ENCODE measurements at regions not wholly inside any gene's neighbourhood (a gene's known extent, or its start where the extent isn't known, plus 50 kb on each side); places are given as distances from the start of the nearest gene placed in this dataset.
"Not testable (repeated sequence)": the region's sequence is repeated elsewhere in the genome, so short reads cannot be mapped to it uniquely, and the experiment has no call there.

- no peak overlapping the region for H3K4me3 ChIP-seq (ENCODE audit: low read length)
- H3K27ac Mint-ChIP-seq, result no peak overlapping the region
- H3K4me1 ChIP-seq (ENCODE audit: control insufficient read depth in 2 of 2, insufficient read depth in 2 of 2, low read length in 2 of 2), result no peaks in the 10 kb centered on the region
- H3K27me3 ChIP-seq (ENCODE audit: control insufficient read depth in 2 of 2, insufficient read depth in 2 of 2, low read length in 2 of 2), result no peaks in the 10 kb centered on the region
- ATAC-seq (no peak), DNase-seq (no peak)
- no peak overlapping the region for H3K27ac ChIP-seq (ENCODE audit: low read depth, low read length)
- H3K36me3 ChIP-seq (ENCODE audit: control insufficient read depth in 2 of 3, insufficient read depth in 3 of 3, low read length in 3 of 3), result no peaks in the 10 kb centered on the region
- no peaks in the 10 kb centered on the region for H3K4me1 Mint-ChIP-seq
- POLR2A ChIA-PET, result no interaction called here
- H3K9me3 Mint-ChIP-seq, result peaks cover 0 to 4% (median 0%) of the 10 kb centered on the region in 11 donors
- CTCF ChIA-PET, result no interaction called here
- H3K4me3 Mint-ChIP-seq, result no peak overlapping the region
- no peaks in the 10 kb centered on the region for H3K27me3 Mint-ChIP-seq
- intact Hi-C loops (cut with micrococcal nuclease), result no loop called here
- no peaks in the 10 kb centered on the region for H3K9me3 ChIP-seq (ENCODE audit: control insufficient read depth in 2 of 3, low read length in 3 of 3)
- no peaks in the 10 kb centered on the region for H3K36me3 Mint-ChIP-seq
Observed at GRCh38 chr4:166195101-166195500, 322.1 kb downstream of the TLL1 start.

- Mint-ChIP-seq H3K4me3 (no peak overlapping the region), H3K27me3 (no peaks in the 10 kb centered on the region), H3K27ac (no peak overlapping the region), H3K36me3 (no peaks in the 10 kb centered on the region), H3K9me3 (peaks cover 0 to 4% (median 0%) of the 10 kb centered on the region in 11 donors), H3K4me1 (no peaks in the 10 kb centered on the region)
- H3K4me3 ChIP-seq (ENCODE audit: low read length), result no peak overlapping the region
- ChIA-PET CTCF (no interaction called here), POLR2A (no interaction called here)
- no peak overlapping the region for H3K27ac ChIP-seq (ENCODE audit: low read depth, low read length)
- ATAC-seq (no peak), DNase-seq (no peak)
- intact Hi-C loops (cut with micrococcal nuclease), result no loop called here
- no peaks in the 10 kb centered on the region for H3K36me3 ChIP-seq (ENCODE audit: control insufficient read depth in 2 of 3, insufficient read depth in 3 of 3, low read length in 3 of 3)
- no peaks in the 10 kb centered on the region for H3K27me3 ChIP-seq (ENCODE audit: control insufficient read depth in 2 of 2, insufficient read depth in 2 of 2, low read length in 2 of 2)
- H3K9me3 ChIP-seq (ENCODE audit: control insufficient read depth in 2 of 3, low read length in 3 of 3), result no peaks in the 10 kb centered on the region
- H3K4me1 ChIP-seq (ENCODE audit: control insufficient read depth in 2 of 2, insufficient read depth in 2 of 2, low read length in 2 of 2), result no peaks in the 10 kb centered on the region
Observed at GRCh38 chr4:166197166-166197565, 324.1 kb downstream of the TLL1 start.

DNA sequence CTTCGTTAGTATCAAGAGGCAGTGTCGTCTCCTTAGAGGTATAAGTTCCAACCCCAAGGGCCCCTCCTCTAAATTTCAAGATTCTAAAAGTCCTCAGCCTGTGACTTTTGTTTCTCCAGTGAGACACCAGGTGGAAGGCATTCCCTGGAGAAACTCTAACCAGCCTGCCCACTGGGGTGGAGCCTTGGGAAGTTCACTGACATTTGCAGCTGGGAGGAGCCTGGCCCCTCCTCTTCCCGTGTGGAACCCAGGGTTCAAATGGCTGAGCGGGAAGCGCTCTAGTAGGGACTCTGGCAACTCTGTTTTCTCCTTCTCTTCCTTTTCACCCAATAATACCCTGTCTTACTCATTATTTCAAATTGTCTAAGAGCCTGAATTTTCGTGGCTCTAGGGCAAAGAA, 325.0 kb downstream of the TLL1 start:
- peaks cover 0 to 4% (median 0%) of the 10 kb centered on the region in 11 donors for H3K9me3 Mint-ChIP-seq
- Histone ChIP-seq H3K27ac (ENCODE audit: low read depth, low read length) (no peak overlapping the region), H3K36me3 (ENCODE audit: control insufficient read depth in 2 of 3, insufficient read depth in 3 of 3, low read length in 3 of 3) (no peaks in the 10 kb centered on the region), H3K4me1 (ENCODE audit: control insufficient read depth in 2 of 2, insufficient read depth in 2 of 2, low read length in 2 of 2) (no peaks in the 10 kb centered on the region), H3K27me3 (ENCODE audit: control insufficient read depth in 2 of 2, insufficient read depth in 2 of 2, low read length in 2 of 2) (no peaks in the 10 kb centered on the region), H3K9me3 (ENCODE audit: control insufficient read depth in 2 of 3, low read length in 3 of 3) (no peaks in the 10 kb centered on the region), H3K4me3 (ENCODE audit: low read length) (no peak overlapping the region)
- H3K4me1 Mint-ChIP-seq, result no peaks in the 10 kb centered on the region
- ChIA-PET CTCF (no interaction called here), POLR2A (no interaction called here)
- H3K27ac Mint-ChIP-seq, result no peak overlapping the region
- ATAC-seq (no peak), DNase-seq (no peak)
- H3K36me3 Mint-ChIP-seq, result no peaks in the 10 kb centered on the region
- intact Hi-C loops (cut with micrococcal nuclease), result no loop called here
- no peaks in the 10 kb centered on the region for H3K27me3 Mint-ChIP-seq
- H3K4me3 Mint-ChIP-seq, result no peak overlapping the region

GRCh38 chr4:166198516-166199310, 325.7 kb downstream of the TLL1 start:
- Mint-ChIP-seq H3K27me3 (no peaks in the 10 kb centered on the region), H3K36me3 (no peaks in the 10 kb centered on the region), H3K9me3 (peaks cover 0 to 4% (median 0%) of the 10 kb centered on the region in 11 donors), H3K4me3 (no peak overlapping the region), H3K4me1 (no peaks in the 10 kb centered on the region), H3K27ac (no peak overlapping the region)
- no peaks in the 10 kb centered on the region for H3K36me3 ChIP-seq (ENCODE audit: control insufficient read depth in 2 of 3, insufficient read depth in 3 of 3, low read length in 3 of 3)
- ATAC-seq (no peak), DNase-seq (no peak)
- POLR2A ChIA-PET, result no interaction called here
- H3K4me1 ChIP-seq (ENCODE audit: control insufficient read depth in 2 of 2, insufficient read depth in 2 of 2, low read length in 2 of 2), result no peaks in the 10 kb centered on the region
- no peak overlapping the region for H3K4me3 ChIP-seq (ENCODE audit: low read length)
- no peak overlapping the region for H3K27ac ChIP-seq (ENCODE audit: low read depth, low read length)
- H3K9me3 ChIP-seq (ENCODE audit: control insufficient read depth in 2 of 3, low read length in 3 of 3), result no peaks in the 10 kb centered on the region
- CTCF ChIA-PET, result no interaction called here
- no peaks in the 10 kb centered on the region for H3K27me3 ChIP-seq (ENCODE audit: control insufficient read depth in 2 of 2, insufficient read depth in 2 of 2, low read length in 2 of 2)
- intact Hi-C loops (cut with micrococcal nuclease), result no loop called here

- Mint-ChIP-seq H3K4me3 (no peak overlapping the region), H3K27ac (no peak overlapping the region), H3K9me3 (peaks cover 0 to 4% (median 0%) of the 10 kb centered on the region in 11 donors), H3K36me3 (no peaks in the 10 kb centered on the region), H3K4me1 (no peaks in the 10 kb centered on the region), H3K27me3 (no peaks in the 10 kb centered on the region)
- H3K36me3 ChIP-seq (ENCODE audit: control insufficient read depth in 2 of 3, insufficient read depth in 3 of 3, low read length in 3 of 3), result no peaks in the 10 kb centered on the region
- H3K4me3 ChIP-seq (ENCODE audit: low read length), result no peak overlapping the region
- ATAC-seq (no peak), DNase-seq (no peak)
- no peaks in the 10 kb centered on the region for H3K27me3 ChIP-seq (ENCODE audit: control insufficient read depth in 2 of 2, insufficient read depth in 2 of 2, low read length in 2 of 2)
- H3K4me1 ChIP-seq (ENCODE audit: control insufficient read depth in 2 of 2, insufficient read depth in 2 of 2, low read length in 2 of 2), result no peaks in the 10 kb centered on the region
- H3K9me3 ChIP-seq (ENCODE audit: control insufficient read depth in 2 of 3, low read length in 3 of 3), result no peaks in the 10 kb centered on the region
- no peak overlapping the region for H3K27ac ChIP-seq (ENCODE audit: low read depth, low read length)
- intact Hi-C loops (cut with micrococcal nuclease), result no loop called here
- POLR2A ChIA-PET, result no interaction called here
- CTCF ChIA-PET, result no interaction called here
Observed at GRCh38 chr4:166202991-166203390, 330.0 kb downstream of the TLL1 start.

DNA sequence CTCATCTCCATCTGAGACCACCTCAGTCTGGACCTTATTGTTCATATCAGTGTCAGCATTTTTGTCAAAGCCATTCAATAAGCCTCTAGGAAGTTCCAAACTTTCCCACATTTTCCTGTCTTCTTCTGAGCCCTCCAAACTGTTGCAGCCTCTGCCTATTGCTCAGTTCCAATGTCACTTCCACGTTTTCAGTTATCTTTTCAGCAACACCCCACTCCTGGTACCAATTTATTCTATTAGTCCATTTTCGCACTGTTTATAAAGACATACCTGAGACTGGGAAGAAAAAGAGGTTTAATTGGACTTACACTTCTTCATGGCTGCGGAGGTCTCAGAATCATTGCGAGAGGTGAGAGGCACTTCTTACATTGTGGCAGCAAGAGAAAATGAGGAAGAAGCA, 339.3 kb downstream of the TLL1 start:
- H3K36me3 ChIP-seq (ENCODE audit: control insufficient read depth in 2 of 3, insufficient read depth in 3 of 3, low read length in 3 of 3); ATAC-seq; POLR2A ChIA-PET; H3K4me3 Mint-ChIP-seq; CTCF ChIA-PET; H3K36me3 Mint-ChIP-seq; DNase-seq; H3K27me3 ChIP-seq (ENCODE audit: control insufficient read depth in 2 of 2, insufficient read depth in 2 of 2, low read length in 2 of 2); H3K4me1 ChIP-seq (ENCODE audit: control insufficient read depth in 2 of 2, insufficient read depth in 2 of 2, low read length in 2 of 2); H3K4me3 ChIP-seq (ENCODE audit: low read length); H3K27me3 Mint-ChIP-seq; intact Hi-C loops (cut with micrococcal nuclease); H3K27ac ChIP-seq (ENCODE audit: low read depth, low read length); H3K4me1 Mint-ChIP-seq: not testable (repeated sequence)
- Mint-ChIP-seq H3K27ac (peak overlapping the region in 1 of 9 donors; percentile 20), H3K9me3 (peaks cover 0 to 39% (median 16%) of the 10 kb centered on the region in 11 donors)
- H3K9me3 ChIP-seq (ENCODE audit: control insufficient read depth in 2 of 3, low read length in 3 of 3), result peaks cover 0 to 12% (median 0%) of the 10 kb centered on the region in 3 experiments

DNA sequence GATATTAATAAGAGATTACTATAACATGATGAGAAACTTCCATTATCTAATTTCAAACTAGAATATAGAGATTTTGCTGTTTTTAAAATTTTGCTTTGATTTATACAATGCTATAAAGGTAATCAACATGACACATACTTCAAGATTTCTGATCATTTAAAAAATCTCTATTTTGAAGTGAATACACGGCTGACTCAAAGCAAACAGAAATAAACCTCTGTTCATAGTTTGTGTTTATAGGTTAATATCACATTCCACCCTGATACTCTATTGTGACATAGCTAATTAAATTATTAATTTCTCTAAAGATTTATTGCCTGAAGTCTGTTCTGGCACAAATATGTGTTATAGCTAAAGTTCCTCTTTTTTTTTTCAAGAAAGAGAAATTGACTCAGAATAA, 349.2 kb downstream of the TLL1 start:
- Histone ChIP-seq H3K27ac (ENCODE audit: low read depth, low read length) (no peak overlapping the region), H3K36me3 (ENCODE audit: control insufficient read depth in 2 of 3, insufficient read depth in 3 of 3, low read length in 3 of 3) (no peaks in the 10 kb centered on the region), H3K9me3 (ENCODE audit: control insufficient read depth in 2 of 3, low read length in 3 of 3) (no peaks in the 10 kb centered on the region), H3K4me3 (ENCODE audit: low read length) (no peak overlapping the region), H3K27me3 (ENCODE audit: control insufficient read depth in 2 of 2, insufficient read depth in 2 of 2, low read length in 2 of 2) (no peaks in the 10 kb centered on the region), H3K4me1 (ENCODE audit: control insufficient read depth in 2 of 2, insufficient read depth in 2 of 2, low read length in 2 of 2) (no peaks in the 10 kb centered on the region)
- Mint-ChIP-seq H3K9me3 (peaks cover 0 to 7% (median 0%) of the 10 kb centered on the region in 11 donors), H3K36me3 (no peaks in the 10 kb centered on the region), H3K4me3 (no peak overlapping the region), H3K27ac (no peak overlapping the region), H3K27me3 (no peaks in the 10 kb centered on the region), H3K4me1 (no peaks in the 10 kb centered on the region)
- POLR2A ChIA-PET, result no interaction called here
- intact Hi-C loops (cut with micrococcal nuclease), result no loop called here
- CTCF ChIA-PET, result no interaction called here
- ATAC-seq (no peak), DNase-seq (no peak)

Data from naive thymus-derived CD4-positive, alpha-beta T cell (primary cell).